Stomach (tissue), 4 donors: ENCODE measurements at regions not wholly inside any gene's neighbourhood (a gene's known extent, or its start where the extent isn't known, plus 50 kb on each side); places are given as distances from the start of the nearest gene placed in this dataset.

Source experiments
- CTCF ChIP-seq, 7 experiments: fragments of 450-650 bp in 4 of 7; fragments of 200-600 bp in 3 of 7; sonication (generic) in 3 of 7; IDR thresholded peaks; one replicate each; pipeline ENCODE4 v1.5.1; 2016 to 2019; ENCODE audit warnings: antibody characterized with exemption in 7 of 7, control low read depth in 2 of 7, mild to moderate bottlenecking in 1 of 7
- POLR2A ChIP-seq, 4 donors: fragments of 450-650 bp; IDR thresholded peaks; one replicate each; pipeline ENCODE4 v1.6.1; 2016; ENCODE audit warnings: antibody characterized with exemption in 4 of 4, control low read depth in 2 of 4, mild to moderate bottlenecking in 1 of 4, moderate library complexity in 1 of 4

GRCh38 chr9:89721176-89721700 lies 116.4 kb downstream of the GADD45G start:
- TF ChIP-seq CTCF (IDR thresholded peaks at IDR 0.05) (no peak), POLR2A (IDR thresholded peaks at IDR 0.05) (no peak)
